HUES64 (cell line): ENCODE measurements at regions not wholly inside any gene's neighbourhood (a gene's known extent, or its start where the extent isn't known, plus 50 kb on each side); places are given as distances from the start of the nearest gene placed in this dataset.

Source experiments
- H3K27ac ChIP-seq: 2 replicates; pipeline ENCODE4 v1.7.0; 2013; ENCODE audit warnings: low read depth, low read length, inconsistent platforms
- H3K27me3 ChIP-seq: 2 replicates; pipeline ENCODE4 v1.6.1; 2013; ENCODE audit warnings: mild to moderate bottlenecking, low read length; ENCODE audit not compliant: insufficient read depth
- H3K36me3 ChIP-seq: 2 replicates; pipeline ENCODE4 v1.6.1; 2013; ENCODE audit warnings: mild to moderate bottlenecking, low read length; ENCODE audit not compliant: insufficient read depth
- H3K4me1 ChIP-seq: 2 replicates; pipeline ENCODE4 v1.6.1; 2013; ENCODE audit warnings: mild to moderate bottlenecking, low read length, moderate library complexity; ENCODE audit not compliant: insufficient read depth
- H3K4me3 ChIP-seq: 2 replicates; pipeline ENCODE4 v1.5.1; 2013; ENCODE audit warnings: mild to moderate bottlenecking, low read length, moderate library complexity
- H3K9ac ChIP-seq: 2 replicates; pipeline ENCODE4 v1.6.1; 2013; ENCODE audit warnings: mild to moderate bottlenecking, low read depth, low read length
- H3K9me3 ChIP-seq: 2 replicates; pipeline ENCODE4 v1.6.1; 2013; ENCODE audit warnings: low read depth, low read length; ENCODE audit not compliant: insufficient read depth
- WGBS: fragments of 150-250, 120-280 bp; methylation state at CpG from one replicate; pipeline ENCODE4 v1.1.7; 2013; ENCODE audit warnings: missing lambda C conversion rate; 5-methylcytosine and 5-hydroxymethylcytosine counted together

DNA sequence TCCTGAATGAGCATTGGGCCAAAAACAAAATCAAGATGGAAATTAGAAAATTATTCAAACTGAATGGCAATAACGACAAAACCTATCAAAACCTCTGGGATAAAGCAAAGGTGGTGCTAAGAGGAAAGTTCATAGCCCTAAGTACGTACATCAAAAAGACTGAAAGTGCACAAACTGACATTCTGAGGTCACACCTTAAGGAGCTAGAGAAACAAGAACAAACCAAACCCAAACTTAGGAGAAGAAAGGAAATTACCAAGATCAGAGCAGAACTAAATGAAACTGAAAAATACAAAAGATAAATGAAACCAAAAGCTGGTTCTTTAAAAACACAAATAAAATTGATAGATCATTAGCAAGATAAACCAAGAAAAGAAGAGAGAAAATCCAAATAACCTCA, 1543.5 kb upstream of the ACVR2A start:
- Histone ChIP-seq H3K4me3 (no peak overlapping the region), H3K9me3 (peaks cover 7% of the 10 kb centered on the region; the same call in 1 of the 2 replicates), H3K27ac (no peak overlapping the region), H3K27me3 (no peaks in the 10 kb centered on the region), H3K4me1 (no peaks in the 10 kb centered on the region), H3K36me3 (no peaks in the 10 kb centered on the region), H3K9ac (no peak overlapping the region)
- 97% methylated on average over 2 of the region's 2 CpGs for WGBS

DNA sequence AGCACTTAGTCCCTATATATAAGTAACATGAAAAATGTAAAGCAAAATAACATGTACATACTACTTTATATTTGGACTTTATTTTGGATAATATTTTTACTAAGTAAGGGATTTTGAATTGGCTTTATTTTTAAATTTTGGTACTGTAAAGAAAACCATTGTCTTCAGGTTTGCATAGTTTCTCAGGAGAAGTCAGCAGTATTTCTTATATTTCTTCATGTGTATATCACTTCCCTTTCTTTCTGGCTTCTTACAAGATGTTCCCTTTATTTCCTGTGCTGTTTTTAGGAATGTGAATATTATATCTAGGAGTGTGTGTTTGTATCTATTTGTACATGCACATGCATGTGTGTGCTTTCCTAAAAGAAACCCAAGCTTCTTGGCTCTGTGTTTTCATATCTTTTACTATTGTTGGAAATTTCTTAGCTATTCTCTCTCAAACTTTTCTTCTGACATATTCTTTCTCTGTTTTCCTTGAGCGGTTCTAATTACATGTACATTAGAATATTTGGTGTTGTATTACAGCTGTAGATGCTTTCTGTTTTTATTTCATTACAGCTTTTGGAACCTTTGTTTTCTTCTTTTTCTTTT, 1549.7 kb upstream of the ACVR2A start:
- Histone ChIP-seq H3K27ac (no peak overlapping the region), H3K27me3 (no peaks in the 10 kb centered on the region), H3K4me1 (no peaks in the 10 kb centered on the region), H3K36me3 (0 out of 2 replicates have a peak, but pooled peaks cover 2% of the 10 kb centered on the region), H3K4me3 (no peak overlapping the region), H3K9me3 (peaks cover 32% of the 10 kb centered on the region; the same call in 1 of the 2 replicates), H3K9ac (no peak overlapping the region)
- WGBS = no CpG with 5 or more reads among the region's 1 CpG

DNA sequence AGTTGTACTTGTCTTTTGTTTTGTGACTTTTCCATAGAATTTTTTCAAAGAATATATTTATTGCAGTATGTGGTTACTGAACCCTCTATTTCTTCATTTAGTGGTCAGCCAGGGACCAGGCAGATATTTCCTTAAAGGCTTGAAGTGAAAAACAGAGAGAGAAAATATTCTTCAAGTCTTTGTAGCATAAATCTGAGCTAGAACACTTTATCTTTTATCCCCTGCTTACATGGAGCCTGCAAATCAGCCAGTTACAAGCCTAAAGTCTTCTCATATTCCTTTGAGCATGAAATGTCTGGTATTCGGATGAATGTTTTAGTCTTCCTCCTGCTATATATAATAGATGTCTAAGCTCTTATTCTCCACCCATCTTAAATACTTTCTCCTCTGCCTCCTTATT, 1557.5 kb upstream of the ACVR2A start:
- Histone ChIP-seq H3K4me3 (no peak overlapping the region), H3K4me1 (no peaks in the 10 kb centered on the region), H3K9me3 (no peaks in the 10 kb centered on the region), H3K27ac (no peak overlapping the region), H3K36me3 (no peaks in the 10 kb centered on the region), H3K27me3 (no peaks in the 10 kb centered on the region), H3K9ac (no peak overlapping the region)
- WGBS = no CpG with 5 or more reads among the region's 1 CpG

DNA sequence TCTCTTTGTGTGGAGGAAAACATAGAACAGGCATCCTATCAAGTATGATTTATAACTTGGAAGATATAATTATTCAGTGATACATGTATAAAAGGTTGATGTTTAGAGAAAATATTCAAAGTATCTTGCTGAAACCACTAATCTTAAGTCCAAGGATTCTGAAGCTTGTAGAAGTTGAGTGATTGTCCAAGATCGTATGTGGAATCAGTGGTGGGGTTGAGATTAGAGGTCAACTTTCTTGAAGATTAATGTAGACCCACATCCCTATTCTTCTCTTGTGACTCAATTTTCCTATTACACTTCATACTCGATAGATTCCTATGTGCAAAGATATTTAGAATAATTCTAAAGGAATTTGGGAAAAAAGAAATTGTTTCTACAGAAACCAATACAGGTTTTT, 1565.9 kb upstream of the ACVR2A start:
- Histone ChIP-seq H3K9ac (no peak overlapping the region), H3K9me3 (no peaks in the 10 kb centered on the region), H3K4me3 (no peak overlapping the region), H3K4me1 (no peaks in the 10 kb centered on the region), H3K27ac (no peak overlapping the region), H3K36me3 (no peaks in the 10 kb centered on the region), H3K27me3 (no peaks in the 10 kb centered on the region)
- 100% methylated on average over 1 of the region's 2 CpGs for WGBS

DNA sequence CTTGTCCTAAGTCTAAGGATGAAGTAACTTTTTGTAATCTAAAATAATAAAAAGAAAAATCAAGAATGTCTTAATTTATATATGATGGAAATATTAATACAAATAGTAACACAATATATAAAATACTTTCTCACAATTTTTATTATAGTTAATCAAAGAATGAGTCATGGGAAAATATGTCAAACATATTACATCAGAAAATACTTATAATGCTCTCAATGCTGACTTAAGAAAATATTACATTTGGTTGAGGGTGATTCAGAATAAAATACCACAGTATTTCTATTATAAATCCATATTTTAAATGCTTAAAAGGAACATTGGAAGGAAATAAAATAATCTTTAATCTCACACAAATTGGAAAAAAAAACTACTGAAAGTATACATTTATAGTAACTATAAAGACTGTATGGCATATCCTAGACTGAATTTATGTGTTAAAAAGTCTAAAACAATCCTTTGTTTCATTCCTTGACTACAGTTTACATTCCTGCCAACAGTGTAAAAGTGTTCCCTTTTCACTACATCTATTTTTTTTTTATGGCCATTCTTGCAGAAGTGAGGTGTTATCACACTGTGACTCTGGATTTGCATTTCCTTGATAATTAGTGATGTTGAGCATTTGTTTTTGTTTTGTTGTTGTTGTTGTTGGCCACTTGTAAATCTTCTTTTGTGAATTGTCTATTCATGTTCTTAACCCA, 1573.5 kb upstream of the ACVR2A start:
- Histone ChIP-seq H3K27ac (no peak overlapping the region), H3K27me3 (no peaks in the 10 kb centered on the region), H3K36me3 (no peaks in the 10 kb centered on the region), H3K4me1 (no peaks in the 10 kb centered on the region), H3K9ac (no peak overlapping the region), H3K4me3 (no peak overlapping the region), H3K9me3 (no peaks in the 10 kb centered on the region)

DNA sequence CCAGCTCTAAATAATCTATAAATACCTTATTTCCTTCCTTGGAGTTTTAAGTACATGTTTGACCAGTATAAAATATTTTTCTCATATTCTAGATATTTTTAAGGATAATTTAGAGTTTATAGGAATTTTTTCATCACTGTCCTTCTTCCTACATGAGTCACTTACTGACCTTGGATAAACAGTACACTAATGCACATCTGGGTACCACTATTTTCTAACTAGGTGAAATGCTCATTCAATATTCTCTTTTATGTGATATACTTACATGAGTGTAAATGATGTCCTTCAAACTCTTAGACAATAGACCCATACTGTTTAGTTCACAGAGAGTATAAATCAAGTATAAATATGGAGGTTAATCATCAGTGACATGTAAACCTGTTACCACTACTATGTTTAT, 1574.2 kb upstream of the ACVR2A start:
- no peak overlapping the region for H3K4me3 ChIP-seq
- no peak overlapping the region for H3K9ac ChIP-seq
- no peaks in the 10 kb centered on the region for H3K27me3 ChIP-seq
- no peaks in the 10 kb centered on the region for H3K9me3 ChIP-seq
- H3K36me3 ChIP-seq = no peaks in the 10 kb centered on the region
- no peaks in the 10 kb centered on the region for H3K4me1 ChIP-seq
- H3K27ac ChIP-seq = no peak overlapping the region

DNA sequence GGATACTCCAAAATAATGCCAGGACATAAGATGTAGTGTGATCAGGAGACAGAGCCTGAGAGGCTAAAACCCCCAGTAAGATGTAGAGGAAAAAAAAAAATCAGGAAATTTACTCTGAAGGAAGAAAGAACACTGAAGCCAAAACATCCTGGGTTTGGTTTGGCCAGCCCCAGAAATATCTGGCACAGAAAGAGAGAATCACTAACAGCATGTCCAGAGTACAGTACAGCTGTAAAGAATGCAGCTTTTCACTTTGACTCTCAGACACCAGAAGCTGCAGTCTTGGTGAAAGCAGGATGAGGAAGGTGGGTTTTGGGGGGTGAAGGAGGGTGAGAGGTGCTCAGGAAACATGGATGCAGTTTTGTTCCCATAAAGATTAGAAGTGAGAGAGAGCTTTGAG, 1577.7 kb upstream of the ACVR2A start:
- no peaks in the 10 kb centered on the region for H3K27me3 ChIP-seq
- H3K27ac ChIP-seq = no peak overlapping the region
- no peak overlapping the region for H3K4me3 ChIP-seq
- H3K9me3 ChIP-seq = no peaks in the 10 kb centered on the region
- H3K36me3 ChIP-seq = no peaks in the 10 kb centered on the region
- no peaks in the 10 kb centered on the region for H3K4me1 ChIP-seq
- H3K9ac ChIP-seq = no peak overlapping the region

DNA sequence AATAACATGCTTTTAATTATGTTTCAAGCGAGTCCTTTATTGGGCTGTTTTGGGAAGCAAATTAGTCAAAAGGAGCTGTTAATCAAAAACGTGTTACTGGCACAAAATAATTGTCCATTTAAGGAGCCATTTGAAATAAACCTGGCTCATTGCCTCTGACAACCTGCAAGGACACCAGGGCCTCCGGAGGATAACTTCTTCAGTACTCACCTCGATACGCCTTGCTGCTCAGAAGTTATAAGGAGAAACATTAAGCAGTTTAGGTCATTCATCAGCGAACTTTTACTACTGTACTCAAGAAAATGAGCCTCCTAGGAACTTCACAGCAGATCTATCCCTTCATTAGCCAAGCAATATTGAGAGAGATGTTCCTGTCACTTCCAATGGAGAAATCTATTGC, 1579.2 kb upstream of the ACVR2A start:
- Histone ChIP-seq H3K27ac (no peak overlapping the region), H3K4me1 (no peaks in the 10 kb centered on the region), H3K9me3 (no peaks in the 10 kb centered on the region), H3K4me3 (no peak overlapping the region), H3K27me3 (no peaks in the 10 kb centered on the region), H3K36me3 (no peaks in the 10 kb centered on the region), H3K9ac (no peak overlapping the region)
- WGBS = 88% methylated on average over 6 of the region's 6 CpGs

DNA sequence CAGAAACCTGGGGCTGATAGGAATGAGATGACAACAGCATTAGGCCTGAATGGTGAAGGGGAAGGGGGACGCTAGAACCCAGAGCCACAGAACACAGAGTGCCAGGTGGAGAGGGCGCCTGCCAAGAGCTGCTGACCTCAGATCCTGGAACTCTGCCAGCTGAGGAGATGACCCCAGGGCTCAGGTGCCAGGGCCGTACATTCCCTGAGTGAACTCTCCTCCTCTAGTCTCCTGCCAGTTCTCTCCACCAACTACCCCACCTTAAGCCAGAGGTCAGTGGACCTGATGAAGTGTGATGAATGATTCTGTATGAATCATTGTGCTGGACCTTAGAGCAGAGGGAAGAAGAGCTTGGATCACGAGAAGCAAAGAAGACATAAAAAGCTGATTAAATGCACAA, 1582.2 kb upstream of the ACVR2A start:
- no peaks in the 10 kb centered on the region for H3K36me3 ChIP-seq
- H3K9me3 ChIP-seq = no peaks in the 10 kb centered on the region
- no peaks in the 10 kb centered on the region for H3K4me1 ChIP-seq
- WGBS = 95% methylated on average over 4 of the region's 4 CpGs
- no peak overlapping the region for H3K4me3 ChIP-seq
- no peak overlapping the region for H3K27ac ChIP-seq
- no peaks in the 10 kb centered on the region for H3K27me3 ChIP-seq
- H3K9ac ChIP-seq = no peak overlapping the region

DNA sequence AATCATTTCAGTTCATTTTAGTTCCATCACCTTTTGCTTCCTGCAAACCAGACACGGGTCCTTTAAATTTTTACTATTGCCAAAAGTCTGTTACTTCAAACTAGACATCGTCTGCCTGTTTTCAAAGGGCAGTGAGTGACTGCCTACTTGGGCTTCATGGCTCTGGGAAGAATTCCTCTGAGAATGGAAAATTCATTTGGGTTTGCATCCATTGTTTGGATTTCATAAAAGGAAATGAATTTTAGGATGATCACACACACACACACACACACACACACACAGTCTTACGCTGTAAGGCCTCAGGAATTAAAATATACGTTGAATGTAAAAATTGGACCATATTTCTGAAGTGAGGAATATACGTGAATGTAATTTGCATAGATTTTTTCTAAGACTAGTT, 1584.3 kb upstream of the ACVR2A start:
- Histone ChIP-seq H3K27ac (no peak overlapping the region), H3K4me3 (no peak overlapping the region), H3K4me1 (no peaks in the 10 kb centered on the region), H3K36me3 (no peaks in the 10 kb centered on the region), H3K27me3 (no peaks in the 10 kb centered on the region), H3K9me3 (no peaks in the 10 kb centered on the region), H3K9ac (no peak overlapping the region)
- 94% methylated on average over 5 of the region's 5 CpGs for WGBS

DNA sequence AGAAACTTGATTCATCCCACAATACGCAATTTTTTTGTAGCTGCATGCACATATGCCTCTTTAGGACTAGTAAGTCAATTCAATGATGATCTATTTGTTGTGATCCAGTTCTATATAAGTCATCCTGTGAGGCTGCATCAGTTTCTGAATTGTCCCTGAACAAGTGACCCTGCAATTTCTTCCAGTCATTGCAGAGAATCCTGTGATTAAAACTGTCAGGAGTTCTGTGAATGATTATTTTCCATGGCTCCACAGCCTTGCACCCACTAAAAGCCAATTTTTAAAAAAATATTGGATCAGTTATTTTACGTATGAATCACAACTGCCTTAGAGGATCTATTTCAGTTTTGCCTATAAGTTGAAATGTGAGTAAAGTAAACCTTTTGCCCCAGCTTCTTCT, 1585.0 kb upstream of the ACVR2A start:
- Histone ChIP-seq H3K27me3 (no peaks in the 10 kb centered on the region), H3K9me3 (no peaks in the 10 kb centered on the region), H3K27ac (no peak overlapping the region), H3K9ac (no peak overlapping the region), H3K4me1 (no peaks in the 10 kb centered on the region), H3K4me3 (no peak overlapping the region), H3K36me3 (no peaks in the 10 kb centered on the region)
- WGBS = 100% methylated on average over 1 of the region's 2 CpGs

DNA sequence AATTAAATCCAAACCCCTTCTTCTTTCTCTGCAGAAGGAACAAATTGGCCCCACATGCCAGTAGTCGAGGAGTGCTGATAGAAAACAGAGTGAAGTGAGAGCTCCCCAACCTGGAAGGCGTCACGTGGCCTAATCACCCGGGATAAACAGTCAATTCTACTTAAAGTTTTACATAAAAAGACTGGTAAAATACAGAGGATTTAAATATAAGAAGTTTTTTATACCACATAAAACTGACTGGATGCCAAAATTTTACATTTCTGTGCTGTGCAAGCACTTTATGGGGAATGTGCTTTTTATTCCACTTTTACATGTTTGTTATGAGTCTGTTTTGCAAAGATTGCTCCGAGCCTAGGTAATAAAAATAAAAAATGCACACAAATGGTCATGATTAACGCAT, 1586.8 kb upstream of the ACVR2A start:
- Histone ChIP-seq H3K4me3 (no peak overlapping the region), H3K9me3 (no peaks in the 10 kb centered on the region), H3K36me3 (no peaks in the 10 kb centered on the region), H3K4me1 (no peaks in the 10 kb centered on the region), H3K27me3 (no peaks in the 10 kb centered on the region), H3K27ac (no peak overlapping the region), H3K9ac (no peak overlapping the region)
- 93% methylated on average over 4 of the region's 6 CpGs for WGBS
